HG03039 (cell line): ENCODE measurements at regions not wholly inside any gene's neighbourhood (a gene's known extent, or its start where the extent isn't known, plus 50 kb on each side); places are given as distances from the start of the nearest gene placed in this dataset.
"Not testable (repeated sequence)": the region's sequence is repeated elsewhere in the genome, so short reads cannot be mapped to it uniquely, and the experiment has no call there.

Experiments
- ATAC-seq: cut with Tn5 transposase; IDR thresholded peaks from one replicate; pipeline ENCODE4 v1.9.1; 2021; ENCODE audit warnings: mild to moderate bottlenecking, moderate library complexity; ENCODE audit not compliant: unreplicated experiment

DNA sequence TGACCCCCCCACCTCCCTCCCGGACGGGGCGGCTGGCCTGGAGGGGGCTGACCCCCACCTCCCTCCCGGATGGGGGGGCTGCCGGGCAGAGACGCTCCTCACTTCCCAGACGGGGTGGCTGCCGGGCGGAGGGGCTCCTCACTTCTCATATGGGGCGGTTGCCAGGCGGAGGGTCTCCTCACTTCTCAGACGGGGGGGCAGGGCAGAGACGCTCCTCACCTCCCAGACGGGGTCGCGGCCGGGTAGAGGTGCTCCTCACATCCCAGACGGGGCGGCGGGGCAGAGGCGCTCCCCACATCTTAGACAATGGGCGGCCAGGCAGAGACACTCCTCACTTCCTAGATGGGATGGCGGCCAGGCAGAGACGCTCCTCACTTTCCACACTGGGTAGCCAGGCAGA, 251.9 kb upstream of the PTBP2 start:
- ATAC-seq: not testable (repeated sequence)

DNA sequence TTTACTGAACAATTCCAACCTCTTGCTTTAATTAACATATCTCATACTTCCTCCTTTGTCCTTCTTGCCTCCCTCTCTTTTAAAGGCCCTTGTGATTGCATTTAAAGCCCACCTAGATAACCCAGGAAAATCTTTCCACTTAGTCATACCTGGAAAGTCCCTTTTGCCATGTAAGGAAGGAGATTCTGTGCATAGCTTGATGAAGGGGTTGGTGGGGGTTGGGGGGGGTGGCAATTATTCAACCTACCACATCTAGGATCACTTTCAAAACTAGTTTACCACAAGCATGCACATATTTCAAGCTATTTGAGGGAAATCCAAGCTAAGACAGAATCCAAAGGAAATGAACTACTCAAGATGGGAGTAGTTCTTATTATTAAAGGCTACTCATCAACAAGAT, 249.1 kb upstream of the PTBP2 start:
- no peak for ATAC-seq

DNA sequence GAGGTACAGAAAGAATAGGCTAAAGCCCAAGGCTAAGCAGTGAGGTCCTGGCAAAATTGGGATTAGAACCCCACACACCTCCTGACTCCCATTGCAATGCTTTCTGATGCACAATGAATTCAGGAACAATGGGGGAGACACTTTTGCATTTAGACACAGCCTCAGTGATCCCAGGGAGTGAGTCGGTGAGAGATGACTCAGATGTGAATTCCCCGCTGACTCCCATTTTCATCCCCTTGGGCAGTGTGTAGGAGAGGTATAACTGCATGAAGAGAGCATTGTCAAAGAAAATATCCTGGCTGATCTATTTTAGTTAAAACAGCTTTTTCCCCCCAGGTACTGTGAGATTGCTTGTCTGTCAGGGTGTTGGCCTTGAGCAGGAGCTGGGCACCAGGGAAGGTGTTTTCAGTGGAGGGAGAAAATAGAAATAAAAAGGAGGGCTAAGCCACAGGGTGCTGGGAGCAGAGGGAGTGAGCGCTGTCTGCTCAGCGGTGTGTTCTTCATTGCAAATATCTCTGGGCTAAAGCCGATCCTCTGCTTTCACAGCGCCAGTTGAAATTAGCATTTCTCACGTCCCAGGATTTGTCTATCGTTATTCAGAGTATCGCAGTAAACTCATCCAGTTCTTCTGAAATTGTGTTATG, 247.7 kb upstream of the PTBP2 start:
- no peak for ATAC-seq

DNA sequence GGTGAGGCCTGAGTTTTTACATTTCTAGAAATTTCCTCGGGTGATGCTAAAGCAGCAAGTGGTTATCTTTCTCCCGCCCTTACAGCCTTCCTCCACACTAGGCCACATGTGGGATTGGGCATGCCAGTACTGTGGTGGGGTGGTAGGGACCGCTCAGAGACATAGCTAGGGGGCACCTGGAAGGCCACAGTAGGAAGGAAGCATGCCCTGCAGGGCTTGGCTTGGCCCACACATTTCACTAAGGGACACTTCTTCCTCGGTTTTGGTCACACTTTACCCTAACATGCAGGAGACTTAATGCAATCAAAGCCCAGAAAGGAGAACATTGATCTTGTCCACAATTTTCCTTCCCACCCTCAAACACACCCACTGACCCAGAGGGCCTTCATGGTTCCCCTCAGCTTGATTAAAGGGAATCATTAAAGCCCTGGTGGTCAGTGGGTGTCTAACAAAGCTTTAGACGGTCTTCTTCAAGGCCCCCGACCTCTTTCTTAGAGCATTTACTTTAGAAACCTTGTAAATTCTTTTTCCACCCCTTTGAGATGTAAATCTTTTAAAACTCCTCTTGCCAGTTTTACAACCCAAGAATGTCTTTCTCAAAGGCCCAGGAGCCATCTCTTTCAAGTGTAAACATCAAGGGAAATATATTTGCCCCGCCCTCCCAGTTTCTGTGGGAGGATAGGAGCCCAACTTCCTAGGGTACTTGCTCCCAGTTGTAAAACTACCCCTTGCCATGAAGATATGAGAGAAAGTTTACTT, 246.4 kb upstream of the PTBP2 start:
- ATAC-seq: no peak

DNA sequence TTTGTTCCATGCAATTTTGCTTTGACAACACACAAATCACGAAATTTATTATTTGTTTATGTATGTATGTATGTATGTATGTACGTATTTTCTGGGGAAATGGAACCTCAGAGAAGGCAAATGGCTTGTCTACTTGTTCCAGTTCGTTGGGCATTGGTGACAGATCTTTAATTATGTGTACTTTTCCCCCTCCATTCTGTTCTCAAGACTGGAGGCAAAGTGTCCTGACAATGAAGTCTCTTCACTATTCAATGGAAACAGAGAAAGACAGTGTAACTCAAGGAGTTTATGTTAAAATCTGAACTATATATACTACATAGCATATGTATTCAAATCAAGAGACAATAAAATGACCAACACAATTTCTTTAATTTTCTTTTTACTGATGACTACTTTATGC, 245.7 kb upstream of the PTBP2 start:
- ATAC-seq: no peak

DNA sequence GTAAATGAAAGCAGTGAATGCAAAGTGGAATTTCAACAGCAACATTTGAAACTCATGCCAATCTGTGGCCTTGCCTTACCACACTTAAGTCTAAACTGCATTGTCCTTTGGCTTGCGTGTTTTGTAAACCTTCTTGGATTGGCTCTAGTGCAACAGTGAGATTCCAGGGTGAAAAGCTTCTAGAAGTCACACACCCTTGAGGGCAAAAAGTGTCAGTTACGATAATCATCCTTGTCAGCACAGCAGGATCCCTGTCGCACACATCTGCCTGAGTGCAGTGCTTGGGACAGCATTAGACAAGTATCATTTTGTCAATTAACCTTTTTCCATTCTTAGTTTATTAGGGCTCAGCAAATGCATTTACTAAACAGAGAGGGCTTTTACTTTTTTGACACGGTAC, 243.4 kb upstream of the PTBP2 start:
- no peak for ATAC-seq

DNA sequence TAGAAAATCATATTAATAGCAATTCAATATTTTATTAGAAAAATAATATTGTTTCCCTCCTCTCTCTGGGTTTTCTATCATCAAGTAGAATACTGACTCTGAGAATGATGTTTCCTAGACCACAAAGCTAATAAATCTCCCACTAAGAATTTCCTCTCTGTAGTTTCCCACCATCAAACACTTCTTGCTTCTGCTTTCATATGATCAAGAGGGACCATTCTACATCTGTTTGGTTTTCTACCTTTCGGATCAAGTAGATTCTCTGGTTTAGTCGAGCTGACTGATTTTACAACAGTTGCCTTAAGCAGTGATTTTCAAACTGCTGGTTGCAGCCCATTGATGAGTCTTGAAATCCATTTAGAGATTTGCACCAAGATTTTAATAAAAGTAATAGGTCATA, 240.2 kb upstream of the PTBP2 start:
- no peak for ATAC-seq

DNA sequence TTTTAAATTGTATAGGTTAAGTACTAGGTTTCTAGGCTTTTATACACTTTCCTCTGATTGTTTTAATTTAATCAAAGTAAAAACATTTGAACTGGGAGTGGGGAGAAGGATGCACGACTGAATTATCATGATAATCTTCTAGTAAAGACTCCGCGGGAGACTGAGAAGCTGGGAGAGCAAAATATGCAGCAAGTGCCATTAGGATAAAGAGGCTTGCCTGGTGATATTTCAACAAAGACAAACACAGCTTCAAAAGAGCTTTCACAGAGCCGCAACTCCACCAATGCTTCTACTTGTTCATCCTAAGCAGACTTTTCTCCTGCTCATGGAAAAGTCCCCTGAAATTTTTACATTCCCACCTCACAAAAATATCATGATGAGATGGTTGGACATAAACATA, 239.0 kb upstream of the PTBP2 start:
- ATAC-seq: no peak

DNA sequence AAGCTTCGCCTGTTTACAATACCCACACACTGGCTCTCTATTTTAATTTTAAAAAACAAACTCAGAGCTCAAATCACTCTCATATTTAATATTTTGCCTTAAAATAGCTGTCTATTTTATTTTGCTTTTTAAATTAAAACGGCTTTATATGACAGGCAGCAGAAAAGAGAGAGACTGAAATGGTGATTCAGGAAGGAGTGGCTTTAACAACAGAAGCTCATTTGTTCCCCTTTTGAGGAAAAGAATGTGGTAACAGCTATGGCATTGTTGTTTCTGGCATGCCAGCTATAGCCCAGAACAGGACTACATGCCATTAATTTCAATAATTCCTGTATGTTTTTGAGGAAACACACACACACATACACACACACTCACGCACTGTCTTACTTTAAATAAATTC, 234.2 kb upstream of the PTBP2 start:
- ATAC-seq: no peak

DNA sequence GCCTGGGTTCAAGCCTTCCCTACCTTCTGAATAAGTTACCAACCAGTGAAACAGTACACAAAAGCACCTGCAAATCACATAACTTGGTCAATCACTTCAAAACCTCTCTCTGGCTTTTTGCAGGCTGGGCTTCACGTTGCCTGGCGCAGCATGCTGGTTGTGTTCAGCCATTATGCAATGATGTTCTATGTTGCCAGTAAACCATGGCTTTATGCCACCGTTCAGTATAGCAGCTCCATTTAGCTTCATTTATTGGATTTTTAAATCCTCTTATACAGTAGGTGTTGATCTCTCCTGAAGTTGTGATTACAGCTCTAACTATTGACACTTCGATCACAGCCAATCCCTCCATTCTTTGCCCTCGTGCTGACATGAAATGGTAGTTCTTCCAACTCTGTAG, 233.6 kb upstream of the PTBP2 start:
- no peak for ATAC-seq

DNA sequence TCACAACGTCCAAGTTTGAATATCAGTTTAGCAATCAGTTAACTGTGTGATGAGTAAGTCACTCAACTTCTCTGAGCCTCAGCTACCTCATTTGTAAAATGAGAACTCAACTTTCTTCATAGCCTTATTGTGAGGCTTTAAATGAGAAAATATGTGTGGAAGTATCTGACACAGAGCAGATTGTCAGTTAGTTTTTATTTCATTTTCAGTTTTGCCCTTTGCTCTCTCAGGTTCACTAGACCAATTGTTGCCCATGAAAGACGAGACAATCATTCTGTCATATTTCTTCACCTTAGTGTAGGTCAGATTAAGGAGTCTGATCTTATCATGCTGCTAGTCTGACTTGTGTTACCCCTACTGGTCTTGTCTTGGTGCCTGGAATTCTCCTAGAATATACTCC, 232.8 kb upstream of the PTBP2 start:
- no peak for ATAC-seq

DNA sequence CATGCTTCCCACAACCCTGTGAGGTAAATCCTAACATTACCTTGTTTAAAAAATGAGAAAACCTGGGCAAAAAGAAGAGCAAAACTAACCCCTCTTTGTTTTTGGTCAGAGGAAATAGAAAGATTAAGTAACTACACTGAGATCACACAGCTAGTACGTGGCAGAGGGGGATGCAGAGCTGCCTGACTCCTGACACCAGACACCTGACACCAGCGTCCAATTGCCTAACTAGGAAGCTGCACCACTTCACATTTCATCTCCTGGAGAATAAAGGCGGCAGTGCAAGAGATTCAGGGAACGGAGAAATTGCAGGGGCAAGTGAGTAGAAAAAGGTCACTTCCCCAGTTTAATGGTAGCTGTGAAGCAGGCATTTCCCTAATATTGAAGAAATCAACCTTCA, 229.3 kb upstream of the PTBP2 start:
- ATAC-seq: no peak

DNA sequence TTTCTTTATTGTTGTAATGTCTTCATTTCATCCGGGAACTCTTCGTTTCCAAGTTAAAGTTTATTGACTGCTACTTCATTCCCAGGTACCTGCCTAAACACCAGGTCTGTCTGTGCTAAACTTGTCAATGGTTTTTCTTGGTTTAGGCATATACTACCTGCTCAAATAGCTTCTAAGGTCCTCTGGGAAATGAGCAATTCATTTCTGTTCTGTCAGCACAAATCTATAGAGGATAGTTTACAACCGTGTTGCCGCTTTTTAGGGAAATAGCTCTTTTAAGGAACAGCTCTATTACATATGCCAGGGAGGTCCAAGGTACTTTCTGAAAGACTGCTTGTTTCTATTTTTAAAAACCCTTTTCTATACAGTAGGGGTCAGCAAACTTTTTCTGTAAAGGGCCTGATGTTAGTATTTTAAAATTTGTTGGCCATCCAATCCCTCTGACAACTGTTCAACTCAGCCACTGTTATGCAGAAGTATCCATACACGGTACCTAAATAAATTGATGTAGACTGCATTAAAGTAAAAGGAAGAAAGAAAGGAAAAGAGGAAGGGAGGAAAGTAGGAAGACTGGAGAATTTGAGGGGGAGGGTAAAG, 222.7 kb upstream of the PTBP2 start:
- ATAC-seq: no peak

DNA sequence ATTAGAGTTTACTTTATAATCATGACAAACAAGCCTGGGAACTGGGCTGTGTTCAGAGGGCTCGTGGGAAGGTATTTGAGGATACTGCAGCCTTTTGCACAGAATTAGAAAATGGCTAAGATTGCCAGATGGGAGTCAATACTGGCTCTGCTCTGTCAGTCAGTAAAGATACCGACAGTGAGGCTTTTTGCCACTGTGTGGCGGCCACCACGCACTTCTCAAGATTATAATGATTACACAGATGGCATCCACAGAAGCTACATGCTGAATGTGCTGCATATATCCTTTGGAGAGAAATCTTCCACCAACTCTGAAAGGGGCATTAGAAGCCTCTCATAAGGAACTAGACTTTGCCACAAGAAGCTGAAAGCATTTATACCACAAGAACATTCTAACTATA, 213.4 kb upstream of the PTBP2 start:
- no peak for ATAC-seq

DNA sequence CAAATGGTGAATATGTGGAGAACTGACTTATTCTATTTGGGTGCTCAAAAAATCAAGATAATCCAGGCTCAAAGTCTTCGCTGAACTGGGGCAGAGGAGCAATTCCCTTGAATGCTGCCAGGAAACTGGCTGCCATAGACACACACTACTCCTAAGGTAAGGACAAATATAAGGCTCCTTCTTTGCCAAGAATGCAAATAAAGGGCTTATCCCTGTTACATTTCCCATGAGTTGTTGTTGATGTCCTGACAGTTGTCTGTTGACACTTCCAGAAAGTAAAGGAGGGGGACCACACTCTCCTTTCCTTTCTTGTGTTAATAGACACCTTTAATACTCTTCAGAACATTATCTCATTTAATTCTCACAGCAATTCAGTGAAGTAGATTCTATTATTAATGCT, 212.2 kb upstream of the PTBP2 start:
- ATAC-seq: no peak

DNA sequence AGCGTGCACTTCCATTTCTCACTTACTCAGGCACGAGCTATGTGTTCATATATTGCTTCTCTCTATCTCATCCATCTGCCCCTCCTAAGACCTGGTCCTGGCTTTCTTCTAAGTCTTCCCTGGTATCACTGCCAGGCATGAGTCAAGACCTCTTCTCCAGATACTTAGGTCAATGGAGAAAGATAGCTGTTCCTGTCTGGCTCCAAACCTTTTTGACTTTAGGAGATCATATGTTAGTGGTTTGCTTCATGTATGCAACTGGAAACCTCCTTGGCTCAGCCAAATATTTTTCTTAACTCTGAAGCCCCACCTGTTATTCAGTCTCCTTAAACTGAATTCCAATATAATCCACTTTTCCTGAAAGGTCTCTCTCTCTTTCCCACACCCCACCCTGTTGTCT, 211.6 kb upstream of the PTBP2 start:
- no peak for ATAC-seq

DNA sequence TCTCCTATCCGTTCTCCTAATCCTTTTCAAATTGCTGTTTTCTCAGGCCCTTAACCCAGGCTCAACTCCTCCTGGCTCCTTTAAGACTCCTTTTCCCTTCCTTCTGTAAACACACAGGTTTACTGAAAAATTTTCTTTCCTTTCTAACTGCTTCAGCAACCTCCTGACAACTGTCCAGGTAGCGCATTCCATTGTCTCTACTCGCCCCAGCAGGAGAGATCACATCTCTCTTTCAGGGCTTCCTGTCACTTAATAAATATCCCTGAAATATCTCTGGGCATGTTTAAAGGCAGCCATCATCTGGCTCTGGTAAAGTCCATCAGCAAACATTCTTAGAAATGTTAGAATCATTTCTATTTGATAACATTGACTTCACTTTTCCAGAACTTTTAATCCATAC, 211.2 kb upstream of the PTBP2 start:
- no peak for ATAC-seq

DNA sequence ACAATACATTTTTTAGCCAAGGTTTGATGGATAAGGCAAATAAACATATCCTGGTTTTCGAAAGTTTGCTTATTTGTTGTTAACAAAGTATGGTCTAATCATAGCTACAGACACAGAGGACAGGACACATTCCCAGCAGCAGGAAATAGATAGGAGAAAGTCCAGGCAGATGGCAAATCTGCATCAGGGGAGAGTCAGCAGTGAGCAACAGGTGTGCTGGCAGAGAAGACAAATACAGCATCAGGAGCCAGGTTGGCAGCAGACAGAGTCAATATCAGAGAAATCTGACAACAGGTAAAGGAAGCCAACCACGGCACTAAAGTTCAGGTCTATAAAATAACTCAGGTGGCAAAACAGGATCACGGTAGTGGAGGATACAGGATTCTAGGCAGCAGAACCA, 210.7 kb upstream of the PTBP2 start:
- ATAC-seq: no peak

DNA sequence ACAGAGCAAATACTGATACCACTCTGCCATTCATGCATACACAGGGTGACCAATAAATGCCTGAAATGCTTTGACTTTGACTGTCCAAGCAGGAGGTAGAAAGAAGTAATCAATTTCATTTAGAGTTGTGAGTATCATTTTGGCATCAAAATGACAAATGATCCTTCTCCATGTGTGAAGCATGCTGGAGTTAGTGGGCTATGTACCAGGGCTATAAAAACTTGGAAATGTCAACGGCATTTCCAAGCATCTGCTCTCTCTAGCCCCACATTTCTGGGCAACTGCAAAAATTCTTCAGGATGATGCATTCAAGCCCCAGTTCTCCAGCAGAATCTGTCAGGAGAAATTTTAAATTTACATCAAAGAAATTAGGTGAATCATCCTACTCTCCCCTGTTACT, 208.4 kb upstream of the PTBP2 start:
- ATAC-seq: no peak

DNA sequence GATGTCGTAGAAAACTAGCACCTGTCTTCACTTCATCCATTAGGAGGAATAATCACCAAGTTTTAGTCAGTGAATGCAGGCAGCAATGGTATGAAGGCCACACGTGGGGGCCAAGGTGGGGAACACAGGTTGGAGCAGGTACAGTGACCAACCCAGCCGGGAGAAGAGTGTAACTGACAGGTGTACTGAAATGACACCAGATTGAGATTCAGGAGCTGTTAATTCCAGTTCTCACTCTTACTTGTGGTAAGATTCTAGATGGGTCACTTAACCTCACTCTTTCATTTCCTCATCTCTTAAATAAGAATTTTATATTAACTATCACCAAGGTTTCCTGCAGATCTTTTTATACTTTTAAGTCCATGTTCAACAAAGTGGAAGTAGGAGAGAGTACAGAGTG, 206.2 kb upstream of the PTBP2 start:
- peak; percentile 51 for ATAC-seq

DNA sequence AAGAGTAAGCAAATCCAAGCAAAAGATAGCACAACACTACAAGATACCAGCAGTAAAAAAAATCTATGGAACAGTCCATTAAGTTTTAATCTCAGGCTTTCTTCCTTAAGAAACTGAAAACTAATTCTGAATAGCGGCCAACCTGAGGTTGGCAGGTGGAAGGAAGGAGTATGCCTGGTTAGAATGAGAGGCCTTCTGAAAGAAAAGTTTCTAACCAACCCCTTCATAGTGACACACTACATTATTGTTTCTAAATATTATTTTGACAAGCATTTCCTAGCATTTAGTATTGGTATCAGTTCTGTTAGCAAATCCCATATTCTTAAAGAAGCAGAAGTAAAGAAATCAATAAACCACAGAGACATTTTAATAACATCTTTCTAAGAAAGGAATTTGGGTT, 205.7 kb upstream of the PTBP2 start:
- ATAC-seq: no peak

DNA sequence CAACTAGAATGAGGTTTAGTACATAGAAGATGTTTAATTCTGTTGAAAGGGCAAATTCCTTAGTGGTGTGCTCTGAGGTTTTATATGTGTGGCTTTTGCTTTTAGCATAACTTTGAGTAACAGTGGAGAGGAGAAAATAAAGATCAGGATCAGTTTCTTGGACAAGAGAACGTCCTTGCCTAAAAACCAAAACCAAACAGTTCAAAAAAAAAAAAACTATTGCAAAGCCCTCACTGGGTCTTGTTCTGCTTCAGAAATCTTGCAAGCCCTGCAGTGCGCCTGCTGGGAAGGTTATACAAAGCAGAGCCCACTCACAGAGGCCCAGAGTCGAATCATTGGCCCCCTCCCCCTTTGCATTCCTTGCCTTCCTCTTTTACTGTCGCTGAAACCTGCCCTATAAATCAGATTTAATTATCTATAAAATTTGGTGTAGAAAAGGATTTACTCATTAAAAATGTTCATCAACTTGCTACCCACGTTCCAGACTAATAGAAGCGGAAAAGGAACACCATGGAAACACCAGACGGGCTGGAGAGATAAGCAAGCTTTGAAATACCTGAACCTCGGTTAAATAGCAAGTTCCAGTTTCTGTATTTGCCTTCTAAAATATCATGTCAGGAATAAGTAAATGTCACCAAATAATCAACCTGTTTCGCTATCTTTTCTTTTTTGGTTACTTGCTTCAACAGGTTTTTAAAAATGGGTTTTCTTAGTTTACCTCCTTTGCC, 201.6 kb upstream of the PTBP2 start:
- ATAC-seq: no peak
